ENCODE measurements at regions not wholly inside any gene's neighbourhood (a gene's known extent, or its start where the extent isn't known, plus 50 kb on each side); places are given as distances from the start of the nearest gene placed in this dataset.

DNA sequence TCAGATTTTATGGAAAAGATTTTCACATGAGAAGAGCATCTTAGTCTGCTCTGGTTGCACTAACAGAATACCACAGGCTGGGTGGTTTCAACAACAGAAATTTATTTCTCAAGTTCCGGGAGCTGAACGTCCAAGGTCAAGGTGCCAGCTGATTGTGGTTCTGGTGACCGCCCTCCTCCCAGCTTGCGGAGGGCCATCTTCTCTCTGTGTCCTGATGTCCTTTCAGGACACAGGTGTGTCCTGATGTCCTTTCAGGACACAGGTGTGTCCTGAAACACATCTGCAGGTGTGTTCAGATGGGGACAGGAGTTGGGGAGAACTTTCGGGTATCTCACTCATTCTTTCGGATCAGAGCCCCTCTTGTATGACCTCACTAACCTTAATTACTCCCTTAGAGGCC is 374.9 kb downstream of the SOX11 start:
- TF ChIP-seq, protein P1, sequence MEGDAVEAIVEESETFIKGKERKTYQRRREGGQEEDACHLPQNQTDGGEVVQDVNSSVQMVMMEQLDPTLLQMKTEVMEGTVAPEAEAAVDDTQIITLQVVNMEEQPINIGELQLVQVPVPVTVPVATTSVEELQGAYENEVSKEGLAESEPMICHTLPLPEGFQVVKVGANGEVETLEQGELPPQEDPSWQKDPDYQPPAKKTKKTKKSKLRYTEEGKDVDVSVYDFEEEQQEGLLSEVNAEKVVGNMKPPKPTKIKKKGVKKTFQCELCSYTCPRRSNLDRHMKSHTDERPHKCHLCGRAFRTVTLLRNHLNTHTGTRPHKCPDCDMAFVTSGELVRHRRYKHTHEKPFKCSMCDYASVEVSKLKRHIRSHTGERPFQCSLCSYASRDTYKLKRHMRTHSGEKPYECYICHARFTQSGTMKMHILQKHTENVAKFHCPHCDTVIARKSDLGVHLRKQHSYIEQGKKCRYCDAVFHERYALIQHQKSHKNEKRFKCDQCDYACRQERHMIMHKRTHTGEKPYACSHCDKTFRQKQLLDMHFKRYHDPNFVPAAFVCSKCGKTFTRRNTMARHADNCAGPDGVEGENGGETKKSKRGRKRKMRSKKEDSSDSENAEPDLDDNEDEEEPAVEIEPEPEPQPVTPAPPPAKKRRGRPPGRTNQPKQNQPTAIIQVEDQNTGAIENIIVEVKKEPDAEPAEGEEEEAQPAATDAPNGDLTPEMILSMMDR (IDR thresholded peaks at IDR 0.05): no peak
- Histone ChIP-seq H3K4me3 (no peak overlapping the region), H3K36me3 (no peaks in the 10 kb centered on the region), H3K9ac (ENCODE audit: low read depth in 2 of 2, low read length in 2 of 2) (no peak overlapping the region), H3K27me3 (no peaks in the 10 kb centered on the region), H3K4me1 (no peaks in the 10 kb centered on the region), H3K9me3 (no peaks in the 10 kb centered on the region), H3K27ac (no peak overlapping the region)
- intact Hi-C loops (cut with DNase I): no loop called here
- DNase-seq: no peak

DNA sequence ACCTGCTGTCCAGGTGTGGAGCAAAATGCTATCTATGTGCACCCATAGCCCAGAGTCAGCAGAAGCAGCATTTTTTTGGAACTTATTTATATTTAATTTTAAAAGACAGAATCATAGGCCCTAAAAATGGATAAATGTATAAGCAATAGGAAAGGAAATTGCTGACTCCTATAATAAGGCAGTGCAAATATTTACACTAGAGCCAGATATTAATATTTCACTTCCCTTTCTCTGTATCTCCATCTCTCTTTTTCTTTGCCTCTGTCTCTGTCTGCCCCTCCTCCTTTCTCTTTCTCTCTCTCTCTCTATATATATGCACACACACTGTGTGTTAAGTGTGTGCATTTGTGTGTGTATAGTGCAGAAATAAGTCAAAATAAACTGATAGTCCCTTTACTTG is 375.6 kb downstream of the SOX11 start:
- intact Hi-C loops (cut with DNase I): no loop called here
- TF ChIP-seq, protein P1 (IDR thresholded peaks at IDR 0.05): no peak

DNA sequence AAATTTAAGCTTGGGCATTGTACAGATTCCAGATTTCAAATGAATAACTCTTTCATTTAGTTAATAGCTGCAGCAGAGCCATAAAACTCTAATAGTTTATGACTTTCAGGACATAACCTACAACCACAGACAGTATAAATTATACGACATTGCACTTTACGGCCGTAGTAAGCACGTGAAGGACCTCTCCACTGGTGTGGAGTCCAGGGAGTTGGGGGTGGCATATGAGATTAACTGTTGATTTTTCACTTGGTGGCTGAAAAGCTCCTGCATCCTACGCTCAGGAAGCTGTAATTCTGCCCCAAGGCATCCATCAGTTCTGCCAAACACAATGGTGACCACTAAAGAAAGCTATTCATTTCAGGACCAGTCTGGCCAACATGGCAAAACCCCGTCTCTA is 376.2 kb downstream of the SOX11 start:
- intact Hi-C loops (cut with DNase I): no loop called here

More for the DNA sequence above, 375.6 kb downstream of the SOX11 start:
- Histone ChIP-seq H3K9ac (ENCODE audit: low read depth in 2 of 2, low read length in 2 of 2) (no peak overlapping the region), H3K27ac (no peak overlapping the region), H3K27me3 (no peaks in the 10 kb centered on the region), H3K9me3 (no peaks in the 10 kb centered on the region), H3K4me3 (no peak overlapping the region), H3K36me3 (no peaks in the 10 kb centered on the region), H3K4me1 (no peaks in the 10 kb centered on the region)
- DNase-seq: no peak

DNA sequence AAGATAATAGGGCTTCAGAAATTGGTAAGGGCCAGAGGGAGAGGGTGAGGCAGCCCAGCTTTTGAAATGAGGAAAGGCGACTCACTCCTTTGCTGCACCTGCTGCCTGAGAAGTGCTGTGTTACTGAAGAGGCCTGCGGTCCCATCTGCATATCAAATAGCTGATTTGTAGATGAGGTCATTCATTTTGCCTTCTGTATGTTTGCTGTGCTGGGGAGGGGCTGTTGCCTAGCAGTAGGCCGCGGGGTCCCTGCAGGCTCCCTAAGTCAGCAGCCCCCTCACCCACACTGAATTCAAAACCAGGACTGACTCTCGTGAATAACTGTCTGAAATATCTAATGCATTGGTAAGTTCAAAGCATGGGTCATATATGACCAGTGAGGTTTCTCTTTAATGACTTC is 377.2 kb downstream of the SOX11 start:
- DNase-seq: no peak
- Histone ChIP-seq H3K9ac (ENCODE audit: low read depth in 2 of 2, low read length in 2 of 2) (no peak overlapping the region), H3K4me1 (no peaks in the 10 kb centered on the region), H3K4me3 (no peak overlapping the region), H3K27ac (no peak overlapping the region), H3K36me3 (no peaks in the 10 kb centered on the region), H3K27me3 (no peaks in the 10 kb centered on the region), H3K9me3 (no peaks in the 10 kb centered on the region)
- TF ChIP-seq, protein P1 (IDR thresholded peaks at IDR 0.05): no peak
- intact Hi-C loops (cut with DNase I): no loop called here

More for the DNA sequence above, 376.2 kb downstream of the SOX11 start:
- TF ChIP-seq, protein P1 (IDR thresholded peaks at IDR 0.05): no peak
- no peaks in the 10 kb centered on the region for H3K36me3 ChIP-seq
- no peaks in the 10 kb centered on the region for H3K27me3 ChIP-seq
- no peak overlapping the region for H3K4me3 ChIP-seq
- no peak for DNase-seq
- no peak overlapping the region for H3K27ac ChIP-seq
- no peaks in the 10 kb centered on the region for H3K9me3 ChIP-seq
- H3K9ac ChIP-seq (ENCODE audit: low read depth in 2 of 2, low read length in 2 of 2): no peak overlapping the region
- no peaks in the 10 kb centered on the region for H3K4me1 ChIP-seq

DNA sequence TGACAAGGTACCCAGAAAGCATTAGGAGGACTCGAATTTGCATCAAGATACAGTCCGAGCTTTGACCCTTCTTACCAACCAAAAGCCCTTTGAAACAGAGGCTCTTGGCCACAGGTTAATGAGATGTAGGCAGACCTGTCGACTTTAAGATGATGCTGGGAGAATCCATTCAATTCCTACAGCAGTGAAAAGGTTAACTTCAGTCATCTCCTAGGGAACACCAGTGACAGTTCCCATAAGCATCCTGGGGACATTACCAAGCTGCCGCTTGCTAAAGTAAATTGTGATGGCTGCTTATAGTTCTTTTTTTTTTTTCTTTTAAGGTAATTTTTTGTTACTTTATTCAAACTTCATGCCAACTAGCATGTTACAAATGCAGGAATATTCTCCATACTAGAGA is 379.3 kb downstream of the SOX11 start:
- Histone ChIP-seq H3K9me3 (no peaks in the 10 kb centered on the region), H3K4me3 (no peak overlapping the region), H3K4me1 (no peaks in the 10 kb centered on the region), H3K27ac (no peak overlapping the region), H3K27me3 (no peaks in the 10 kb centered on the region), H3K9ac (ENCODE audit: low read depth in 2 of 2, low read length in 2 of 2) (no peak overlapping the region), H3K36me3 (no peaks in the 10 kb centered on the region)
- no peak for DNase-seq
- intact Hi-C loops (cut with DNase I): no loop called here
- TF ChIP-seq, protein P1 (IDR thresholded peaks at IDR 0.05): no peak

DNA sequence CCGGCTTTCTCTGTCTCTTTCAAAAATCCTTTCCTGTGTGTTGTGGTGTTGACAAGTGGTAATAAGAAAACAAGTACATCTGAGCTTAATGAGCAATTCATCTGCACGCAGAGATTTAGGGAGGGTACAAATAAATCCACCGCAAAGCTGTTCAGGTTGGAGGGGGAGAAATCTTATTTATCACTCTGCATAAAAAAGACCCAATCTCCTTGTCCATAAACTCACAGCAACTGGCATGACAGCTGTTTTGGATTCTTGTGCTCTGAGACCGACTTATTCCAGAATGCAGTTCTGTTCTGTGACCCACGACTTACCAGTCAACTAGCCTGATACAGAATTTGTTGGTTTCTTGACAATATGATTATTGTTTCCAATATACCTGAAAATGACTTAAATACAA is 380.1 kb downstream of the SOX11 start:
- no peak overlapping the region for H3K27ac ChIP-seq
- H3K9me3 ChIP-seq: no peaks in the 10 kb centered on the region
- TF ChIP-seq, protein P1 (IDR thresholded peaks at IDR 0.05): no peak
- no peak overlapping the region for H3K9ac ChIP-seq (ENCODE audit: low read depth in 2 of 2, low read length in 2 of 2)
- H3K27me3 ChIP-seq: no peaks in the 10 kb centered on the region
- DNase-seq: no peak
- intact Hi-C loops (cut with DNase I): no loop called here
- H3K36me3 ChIP-seq: no peaks in the 10 kb centered on the region
- H3K4me1 ChIP-seq: no peaks in the 10 kb centered on the region
- no peak overlapping the region for H3K4me3 ChIP-seq
